CD14-positive monocyte (primary cell): ENCODE measurements at regions not wholly inside any gene's neighbourhood (a gene's known extent, or its start where the extent isn't known, plus 50 kb on each side); places are given as distances from the start of the nearest gene placed in this dataset. TPM values are rescaled to one million over a fixed set of nuclear protein-coding genes. Genes with fewer than 3 reads are reported as not detected.
A peak's percentile ranks its signal among the peaks of the same experiment; 100 is the strongest.

ENCODE experiments used
- DNase-seq, 3 donors: peaks; one replicate each; pipeline ENCODE4 v3.0.0-alpha.2; 2011 to 2022
- H2AFZ ChIP-seq: 2 replicates; pipeline ENCODE4 v1.6.0; 2012; ENCODE audit warnings: mild to moderate bottlenecking, low read depth, low read length, inconsistent platforms; ENCODE audit not compliant: insufficient read depth, poor library complexity, severe bottlenecking
- H3K27ac ChIP-seq, 2 donors: 1 replicate in 1 of 2; 2 replicates in 1 of 2; pipeline ENCODE4 v1.5.1; 2012 to 2013; ENCODE audit warnings: low read length in 2 of 2, control low read depth in 1 of 2, inconsistent platforms in 1 of 2, low read depth in 1 of 2, mild to moderate bottlenecking in 1 of 2
- H3K27me3 ChIP-seq, 2 donors: one replicate each; pipeline versions ENCODE4 v1.6.0 to v1.6.1; 2011 to 2013; ENCODE audit warnings: low read length in 2 of 2; ENCODE audit not compliant: control insufficient read depth in 2 of 2, insufficient read depth in 2 of 2
- H3K36me3 ChIP-seq, 2 donors: replicated peaks in 1 of 2; 1 replicate in 1 of 2; 2 replicates in 1 of 2; pipeline versions ENCODE4 v1.5.1 to v1.6.1; 2012 to 2013; ENCODE audit warnings: low read length in 2 of 2, control low read depth in 1 of 2, inconsistent platforms in 1 of 2, mild to moderate bottlenecking in 1 of 2; ENCODE audit not compliant: insufficient read depth in 2 of 2, control insufficient read depth in 1 of 2
- H3K4me1 ChIP-seq, 2 donors: 1 replicate in 1 of 2; 2 replicates in 1 of 2; pipeline versions ENCODE4 v1.5.1 to v1.6.1; 2012 to 2013; ENCODE audit warnings: low read length in 2 of 2, control low read depth in 1 of 2, inconsistent platforms in 1 of 2, mild to moderate bottlenecking in 1 of 2, moderate library complexity in 1 of 2; ENCODE audit not compliant: insufficient read depth in 2 of 2, control insufficient read depth in 1 of 2
- H3K4me2 ChIP-seq: replicated peaks from 2 replicates; pipeline ENCODE3; 2012; ENCODE audit warnings: low read length, moderate library complexity, mild to moderate bottlenecking; ENCODE audit not compliant: poor library complexity, severe bottlenecking; ENCODE audit errors: extremely low read depth
- H3K4me3 ChIP-seq, 3 experiments: fragments of 200-600 bp in 1 of 3; sonication (generic) in 1 of 3; replicated peaks in 1 of 3; 1 replicate in 2 of 3; 2 replicates in 1 of 3; pipeline ENCODE4 v1.5.1; 2011 to 2013; ENCODE audit warnings: low read length in 3 of 3, mild to moderate bottlenecking in 3 of 3, control low read depth in 2 of 3, low read depth in 2 of 3, inconsistent platforms in 1 of 3, moderate library complexity in 1 of 3
- H3K79me2 ChIP-seq: 2 replicates; pipeline ENCODE4 v1.6.0; 2012; ENCODE audit warnings: mild to moderate bottlenecking, control low read depth, inconsistent platforms, low read length, moderate library complexity; ENCODE audit not compliant: insufficient read depth
- H3K9ac ChIP-seq: 2 replicates; pipeline ENCODE4 v1.6.0; 2017; ENCODE audit warnings: low read length, mild to moderate bottlenecking; ENCODE audit not compliant: insufficient read depth, poor library complexity, severe bottlenecking
- H3K9me3 ChIP-seq, 2 donors: replicated peaks in 1 of 2; 1 replicate in 1 of 2; 2 replicates in 1 of 2; pipeline versions ENCODE4 v1.5.1 to v1.6.1; 2012 to 2013; ENCODE audit warnings: low read length in 2 of 2, control low read depth in 1 of 2; ENCODE audit not compliant: control insufficient read depth in 1 of 2, insufficient read depth in 1 of 2
- H4K20me1 ChIP-seq: 2 replicates; pipeline ENCODE4 v1.6.0; 2012; ENCODE audit warnings: mild to moderate bottlenecking, low read length, control low read depth, moderate library complexity; ENCODE audit not compliant: insufficient read depth
- H3K27ac Mint-ChIP-seq, 7 donors: one replicate each; pipeline ENCODE4 v1.8.0; 2020; ENCODE audit warnings: mild to moderate bottlenecking in 7 of 7, mixed read lengths in 7 of 7, moderate library complexity in 6 of 7, inconsistent platforms in 2 of 7
- H3K27me3 Mint-ChIP-seq, 3 donors: one replicate each; pipeline ENCODE4 v1.8.0; 2021 to 2022; ENCODE audit warnings: low read depth in 3 of 3, mild to moderate bottlenecking in 3 of 3, mixed read lengths in 3 of 3, moderate library complexity in 3 of 3, inconsistent platforms in 1 of 3
- H3K36me3 Mint-ChIP-seq, 2 donors: one replicate each; pipeline ENCODE4 v1.8.0; 2020; ENCODE audit warnings: mixed read lengths in 2 of 2, inconsistent platforms in 1 of 2, mild to moderate bottlenecking in 1 of 2
- H3K4me1 Mint-ChIP-seq: one replicate; pipeline ENCODE4 v1.8.0; 2020; ENCODE audit warnings: mild to moderate bottlenecking, mixed read lengths
- H3K4me3 Mint-ChIP-seq, 2 donors: one replicate each; pipeline ENCODE4 v1.8.0; 2020; ENCODE audit warnings: mild to moderate bottlenecking in 2 of 2, mixed read lengths in 2 of 2, moderate library complexity in 1 of 2
- H3K9me3 Mint-ChIP-seq, 7 donors: one replicate each; pipeline ENCODE4 v1.8.0; 2020 to 2022; ENCODE audit warnings: mixed read lengths in 7 of 7, mild to moderate bottlenecking in 6 of 7, moderate library complexity in 6 of 7, inconsistent platforms in 2 of 7
- CTCF ChIP-seq: fragments of 200-600 bp; IDR thresholded peaks from one replicate; pipeline ENCODE4 v1.8.0; 2022; ENCODE audit warnings: antibody characterized with exemption, mild to moderate bottlenecking
- WGBS: methylation state at CpG from one replicate; pipeline ENCODE4 v1.1.5; 2013; ENCODE audit warnings: missing lambda C conversion rate; ENCODE audit not compliant: insufficient coverage; 5-methylcytosine and 5-hydroxymethylcytosine counted together
- intact Hi-C, 2 donors: fragments of 100-400 bp; cut with micrococcal nuclease; formaldehyde crosslinking; loops; one replicate each; pipeline versions ENCODE4 v1.15.0 to v1.15.1; 2023
- small RNA-seq: library from RNA; depleted of rRNA; stranded (forward); fragments of <200 nt; gene quantifications from one replicate; pipeline ENCODE3, GENCODE V24; 2012; ENCODE audit warnings: low read depth; ENCODE audit not compliant: insufficient read length

GRCh38 chr17:31588034-31588433, 196.6 kb downstream of the RAB11FIP4 start:
- H3K9me3 Mint-ChIP-seq = no peaks in the 10 kb centered on the region
- peaks cover 1 to 3% of the 10 kb centered on the region in 2 donors for H3K36me3 Mint-ChIP-seq
- no peak overlapping the region for H3K27ac Mint-ChIP-seq
- no peak overlapping the region for H3K4me3 ChIP-seq
- no peaks in the 10 kb centered on the region for H4K20me1 ChIP-seq
- peaks cover 34% of the 10 kb centered on the region for H3K4me1 Mint-ChIP-seq
- no peak for TF ChIP-seq CTCF
- peaks cover 0 to 3% (median 1%) of the 10 kb centered on the region in 3 donors for H3K27me3 Mint-ChIP-seq
- peak in 1 of 3 donors; percentile 28 for DNase-seq
- H3K27me3 ChIP-seq = no peaks in the 10 kb centered on the region
- H3K4me3 Mint-ChIP-seq = no peak overlapping the region
- no peaks in the 10 kb centered on the region for H3K9me3 ChIP-seq
- H3K9ac ChIP-seq = no peak overlapping the region
- WGBS = 59% methylated on average over 3 of the region's 5 CpGs
- no peak overlapping the region for H2AFZ ChIP-seq
- H3K27ac ChIP-seq = no peak overlapping the region
- H3K4me2 ChIP-seq = no peak overlapping the region
- no peaks in the 10 kb centered on the region for H3K79me2 ChIP-seq
- peaks cover 24 to 27% of the 10 kb centered on the region in 2 donors for H3K4me1 ChIP-seq
- H3K36me3 ChIP-seq = no peaks in the 10 kb centered on the region
- intact Hi-C loops = loop anchor here in 1 of 2 donors (10.0 kb wide), 1 partner anchor 93 kb away; no protein-coding TSS in a partner anchor

Small RNA genes in the stretch of these regions (small RNA-seq; reads per million reads assigned to genes)
- gene AC007923.3 = not detected
- gene RNU6-1134P = not detected
